K562 (cell line): ENCODE measurements at regions not wholly inside any gene's neighbourhood (a gene's known extent, or its start where the extent isn't known, plus 50 kb on each side); places are given as distances from the start of the nearest gene placed in this dataset.

ENCODE experiments used
- ATAC-seq: fragments of 200-7000 bp; cut with Tn5 transposase; 3 replicates; pipeline ENCODE4 v1.9.1; 2020; ENCODE audit warnings: moderate library complexity
- BruUV-seq: library from RNA; stranded (reverse); fragments of 400-500 nt; replicated peaks from 2 replicates; lab custom pipeline; 2021; lab: Mats Ljungman, UMichigan
- CTCF ChIA-PET: fragments of 300-600 bp; formaldehyde crosslinking; extraction: SDS; loops from one replicate; lab custom pipeline; 2021; ENCODE audit warnings: low intra/inter-chr PET ratio; lab: Yijun Ruan, JAX
- POLR2A ChIA-PET: fragments of 300-600, 350-650 bp; sonication (Branson Sonifier 250); formaldehyde crosslinking; extraction: SDS; loops from one replicate; lab custom pipeline; 2021; ENCODE audit warnings: antibody characterized with exemption, inconsistent platforms; lab: Yijun Ruan, JAX
- DNase-seq, 4 experiments: peaks; one replicate each; pipeline versions ENCODE4 v3.0.0 to v3.0.0-alpha.2; 2011 to 2018; ENCODE audit warnings: low spot score in 3 of 4, mixed read lengths in 3 of 4; ENCODE audit errors: extremely low read depth in 1 of 4
- FAIRE-seq: peaks from 2 replicates; lab custom pipeline; 2011; peaks lifted over from hg19 to GRCh38; lab: Jason Lieb, UNC
- H2AFZ ChIP-seq: 2 replicates; pipeline ENCODE4 v1.6.0; 2011; ENCODE audit warnings: low read depth, low read length, control low read depth, inconsistent platforms
- H3K27ac ChIP-seq: fragments of 200-600 bp; 3 replicates; pipeline ENCODE4 v1.8.0; 2011; ENCODE audit warnings: low read depth, mild to moderate bottlenecking, control low read depth, inconsistent platforms, low read length, moderate library complexity, mixed read lengths; ENCODE audit errors: extremely low read depth
- H3K27me3 ChIP-seq, 2 experiments: fragments of 300-600 bp in 1 of 2; 2 replicates in 1 of 2; 3 replicates in 1 of 2; pipeline versions ENCODE4 v1.6.0 to v1.8.0; 2011; ENCODE audit warnings: inconsistent platforms in 2 of 2, low read length in 2 of 2, mild to moderate bottlenecking in 1 of 2, mixed read lengths in 1 of 2, moderate library complexity in 1 of 2; ENCODE audit not compliant: control insufficient read depth in 2 of 2, insufficient read depth in 2 of 2
- H3K36me3 ChIP-seq: fragments of 300-600 bp; 3 replicates; pipeline ENCODE4 v1.8.0; 2011; ENCODE audit warnings: mild to moderate bottlenecking, low read length, inconsistent platforms; ENCODE audit not compliant: control insufficient read depth, insufficient read depth
- H3K4me1 ChIP-seq, 2 experiments: fragments of 200-600 bp in 1 of 2; replicated peaks in 1 of 2; 2 replicates in 1 of 2; 3 replicates in 1 of 2; pipeline versions ENCODE4 v1.5.1 to v1.8.0; 2011; ENCODE audit warnings: inconsistent platforms in 2 of 2, low read length in 2 of 2, mild to moderate bottlenecking in 1 of 2, mixed read lengths in 1 of 2, moderate library complexity in 1 of 2; ENCODE audit not compliant: control insufficient read depth in 2 of 2, insufficient read depth in 2 of 2
- H3K4me2 ChIP-seq: 2 replicates; pipeline ENCODE4 v1.6.1; 2011; ENCODE audit warnings: low read length, control low read depth, inconsistent platforms, mixed read lengths; ENCODE audit not compliant: insufficient read depth
- H3K4me3 ChIP-seq: fragments of 200-600 bp; sonication (generic), shearing (Covaris generic); 2 replicates; pipeline ENCODE4 v1.5.1; 2016; ENCODE audit warnings: control low read depth, inconsistent platforms
- H3K79me2 ChIP-seq: fragments of 200-600 bp; 3 replicates; pipeline ENCODE4 v1.8.0; 2011; ENCODE audit warnings: low read length, inconsistent platforms; ENCODE audit not compliant: control insufficient read depth, insufficient read depth
- H3K9ac ChIP-seq, 2 experiments: 2 replicates each; pipeline versions ENCODE4 v1.6.0 to v1.6.1; 2011; ENCODE audit warnings: low read depth in 2 of 2, low read length in 2 of 2, control low read depth in 1 of 2, inconsistent platforms in 1 of 2, mild to moderate bottlenecking in 1 of 2, mixed read lengths in 1 of 2; ENCODE audit not compliant: insufficient read depth in 1 of 2
- H3K9me1 ChIP-seq: one replicate; pipeline ENCODE4 v1.6.0; 2011; ENCODE audit warnings: inconsistent platforms, mild to moderate bottlenecking, low read length, moderate library complexity; ENCODE audit not compliant: control insufficient read depth, insufficient read depth
- H3K9me3 ChIP-seq: replicated peaks from 2 replicates; pipeline ENCODE4 v1.5.1; 2011; ENCODE audit warnings: low read depth, low read length, inconsistent platforms; ENCODE audit not compliant: control insufficient read depth, insufficient read depth
- H4K20me1 ChIP-seq: replicated peaks from 2 replicates; pipeline ENCODE4 v1.6.1; 2011; ENCODE audit warnings: low read length, inconsistent platforms, mixed read lengths; ENCODE audit not compliant: control insufficient read depth, insufficient read depth
- CXXC5 ChIP-seq: fragments of 250-450 bp; sonication (Bioruptor Pico); IDR thresholded peaks from 2 replicates; pipeline ENCODE4 v1.8.0; 2022; ENCODE audit warnings: inconsistent platforms, mild to moderate bottlenecking, moderate library complexity
- DIDO1 ChIP-seq: fragments of 450-650 bp; IDR thresholded peaks from 2 replicates; pipeline ENCODE4 v1.6.1; 2016; ENCODE audit warnings: low read depth, missing biosample characterization, missing genetic modification characterization
- EGR1 ChIP-seq: fragments of 450-650 bp; conservative IDR thresholded peaks from 2 replicates; pipeline ENCODE4 v1.6.1; 2017; ENCODE audit warnings: mild to moderate bottlenecking
- EP300 ChIP-seq: IDR thresholded peaks from 2 replicates; pipeline ENCODE4 v1.6.1; 2012; ENCODE audit warnings: low read length, improper control_type of control experiment
- FIP1L1 ChIP-seq: fragments of 200-400 bp; formaldehyde crosslinking; IDR thresholded peaks from 2 replicates; pipeline ENCODE4 v1.6.1; 2018; ENCODE audit warnings: mild to moderate bottlenecking, low read depth, low read length; ENCODE audit not compliant: poor library complexity, severe bottlenecking
- MYC ChIP-seq, 2 experiments: fragments of 250-450 bp in 1 of 2; sonication (Bioruptor Pico) in 1 of 2; IDR thresholded peaks; 2 replicates each; pipeline versions ENCODE4 v1.5.1 to v1.6.1; 2012 to 2021; ENCODE audit warnings: low read depth in 2 of 2, borderline replicate concordance in 1 of 2, improper control_type of control experiment in 1 of 2, low read length in 1 of 2, mild to moderate bottlenecking in 1 of 2, moderate library complexity in 1 of 2
- POU5F1 ChIP-seq: fragments of 150-350 bp; IDR thresholded peaks from 2 replicates; pipeline ENCODE4 v1.6.1; 2014; ENCODE audit warnings: borderline replicate concordance, low read length, low read depth, mild to moderate bottlenecking; ENCODE audit not compliant: partially characterized antibody
- SMARCC2 ChIP-seq: fragments of 450-650 bp; IDR thresholded peaks from 2 replicates; pipeline ENCODE4 v1.6.1; 2017; ENCODE audit warnings: antibody characterized with exemption, moderate library complexity, mild to moderate bottlenecking, low read depth
- SOX6 ChIP-seq: fragments of 450-650 bp; IDR thresholded peaks from 2 replicates; pipeline ENCODE4 v1.6.1; 2014; ENCODE audit warnings: mild to moderate bottlenecking
- SPI1 ChIP-seq: IDR thresholded peaks from 2 replicates; pipeline ENCODE4 v1.6.1; 2011; ENCODE audit warnings: low read depth, low read length, control low read depth, borderline replicate concordance
- SRSF1 ChIP-seq: fragments of 200-400 bp; formaldehyde crosslinking; IDR thresholded peaks from 2 replicates; pipeline ENCODE4 v1.6.1; 2017; ENCODE audit warnings: mild to moderate bottlenecking, low read depth, low read length, moderate library complexity
- XRCC3 ChIP-seq: fragments of 450-650 bp; IDR thresholded peaks from 2 replicates; pipeline ENCODE4 v1.6.1; 2017; ENCODE audit warnings: mild to moderate bottlenecking, moderate library complexity
- ZNF23 ChIP-seq: fragments of 250-450 bp; sonication (Bioruptor Pico); IDR thresholded peaks from 2 replicates; pipeline ENCODE4 v1.4.0; 2020; ENCODE audit warnings: mild to moderate bottlenecking
- ZNF644 ChIP-seq: fragments of 200-800 bp; sonication (Bioruptor generic); IDR thresholded peaks from 2 replicates; pipeline ENCODE4 v1.6.1; 2016; ENCODE audit warnings: low read depth, missing genetic modification characterization, missing compliant biosample characterization
- ZNF717 ChIP-seq: fragments of 250-450 bp; sonication (Bioruptor Pico); IDR thresholded peaks from 2 replicates; pipeline ENCODE4 v1.5.0; 2021
- ZNF785 ChIP-seq: fragments of 250-450 bp; sonication (Bioruptor Pico); IDR thresholded peaks from 2 replicates; pipeline ENCODE4 v1.4.0; 2020; ENCODE audit warnings: mild to moderate bottlenecking
- WGBS: fragments of 100-300 bp; shearing (Covaris generic); methylation state at CpG from one replicate; pipeline ENCODE4 v1.1.6; 2016; ENCODE audit warnings: low coverage, mixed read lengths; ENCODE audit not compliant: insufficient coverage; ENCODE audit errors: missing lambda C conversion rate; 5-methylcytosine and 5-hydroxymethylcytosine counted together
- in situ Hi-C: fragments of 300-500 bp; cut with MboI; formaldehyde crosslinking; loops from 4 replicates; pipeline ENCODE4 v1.15.0; 2018; ENCODE audit warnings: inconsistent platforms, mixed read lengths
- intact Hi-C: fragments of 100-400 bp; cut with micrococcal nuclease; formaldehyde crosslinking; loops from 2 replicates; pipeline ENCODE4 v1.14.2; 2022
- TF ChIP-seq, protein P1 (sequence below): fragments of 250-450 bp; sonication (Bioruptor Pico); IDR thresholded peaks from 2 replicates; pipeline ENCODE4 v1.5.0; 2021
- TF ChIP-seq, protein P2 (sequence below): sonication (generic); formaldehyde crosslinking; IDR thresholded peaks from 2 replicates; pipeline ENCODE4 v1.8.1; 2023; ENCODE audit warnings: mild to moderate bottlenecking, missing genetic modification reagents
- TF ChIP-seq, protein P3 (sequence below): fragments of 200-800 bp; sonication (Bioruptor generic); IDR thresholded peaks from 2 replicates; pipeline ENCODE4 v1.6.1; 2017; ENCODE audit warnings: missing genetic modification characterization, missing compliant biosample characterization
- TF ChIP-seq, protein P4 (sequence below): sonication (generic); IDR thresholded peaks from 2 replicates; pipeline ENCODE4 v1.6.1; 2016

DNA sequence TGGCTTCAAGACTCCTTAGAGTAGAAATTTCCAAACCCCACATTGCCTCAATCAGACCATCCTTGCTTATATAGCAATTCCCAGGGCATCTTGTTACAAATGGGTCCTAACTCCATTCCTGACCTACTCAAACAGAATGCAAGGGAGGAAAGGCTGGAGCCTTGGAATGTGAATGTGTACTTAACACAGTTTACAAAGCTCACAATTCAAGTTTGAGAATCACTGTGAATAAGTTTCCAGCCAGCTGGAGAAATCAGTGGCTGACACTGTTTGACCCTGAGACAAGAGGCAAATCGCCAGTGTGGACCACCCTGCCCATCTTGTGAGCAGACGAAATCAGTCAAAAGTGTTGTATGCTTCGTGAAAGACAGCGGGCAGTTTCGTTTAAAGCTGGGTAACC is 65.5 kb downstream of the SOWAHC start:
- H3K27ac ChIP-seq: no peak overlapping the region
- H3K4me3 ChIP-seq: no peak overlapping the region

More for the DNA sequence above, 65.5 kb downstream of the SOWAHC start:
- no peaks in the 10 kb centered on the region for H3K4me1 ChIP-seq
- H4K20me1 ChIP-seq: no peaks in the 10 kb centered on the region
- H3K27me3 ChIP-seq: peaks cover 5 to 23% of the 10 kb centered on the region in 2 experiments; a peak in 3 of 5 replicates
- ATAC-seq (no peak), FAIRE-seq (no peak), DNase-seq (no peak)
- H3K9me1 ChIP-seq: no peaks in the 10 kb centered on the region
- no peaks in the 10 kb centered on the region for H3K9me3 ChIP-seq
- no peak overlapping the region for H2AFZ ChIP-seq
- H3K9ac ChIP-seq: no peak overlapping the region
- TF ChIP-seq SOX6: no peak
- TF ChIP-seq XRCC3: no peak
- TF ChIP-seq ZNF23: no peak
- no peak for TF ChIP-seq EGR1
- no peak for TF ChIP-seq FIP1L1
- TF ChIP-seq MYC (IDR thresholded peaks at IDR 0.05; ENCODE audit: low read depth, low read length): no peak
- no peak for TF ChIP-seq MYC (CRISPR knock-in tag; IDR thresholded peaks at IDR 0.05; ENCODE audit: borderline replicate concordance, low read depth)
- TF ChIP-seq, protein P1, sequence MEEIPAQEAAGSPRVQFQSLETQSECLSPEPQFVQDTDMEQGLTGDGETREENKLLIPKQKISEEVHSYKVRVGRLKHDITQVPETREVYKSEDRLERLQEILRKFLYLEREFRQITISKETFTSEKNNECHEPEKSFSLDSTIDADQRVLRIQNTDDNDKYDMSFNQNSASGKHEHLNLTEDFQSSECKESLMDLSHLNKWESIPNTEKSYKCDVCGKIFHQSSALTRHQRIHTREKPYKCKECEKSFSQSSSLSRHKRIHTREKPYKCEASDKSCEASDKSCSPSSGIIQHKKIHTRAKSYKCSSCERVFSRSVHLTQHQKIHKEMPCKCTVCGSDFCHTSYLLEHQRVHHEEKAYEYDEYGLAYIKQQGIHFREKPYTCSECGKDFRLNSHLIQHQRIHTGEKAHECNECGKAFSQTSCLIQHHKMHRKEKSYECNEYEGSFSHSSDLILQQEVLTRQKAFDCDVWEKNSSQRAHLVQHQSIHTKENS: no peak
- no peak for TF ChIP-seq SMARCC2
- TF ChIP-seq ZNF644 (tag): no peak
- no peak for TF ChIP-seq SRSF1
- no peak for TF ChIP-seq ZNF785 (CRISPR knock-in tag)
- TF ChIP-seq, protein P2, sequence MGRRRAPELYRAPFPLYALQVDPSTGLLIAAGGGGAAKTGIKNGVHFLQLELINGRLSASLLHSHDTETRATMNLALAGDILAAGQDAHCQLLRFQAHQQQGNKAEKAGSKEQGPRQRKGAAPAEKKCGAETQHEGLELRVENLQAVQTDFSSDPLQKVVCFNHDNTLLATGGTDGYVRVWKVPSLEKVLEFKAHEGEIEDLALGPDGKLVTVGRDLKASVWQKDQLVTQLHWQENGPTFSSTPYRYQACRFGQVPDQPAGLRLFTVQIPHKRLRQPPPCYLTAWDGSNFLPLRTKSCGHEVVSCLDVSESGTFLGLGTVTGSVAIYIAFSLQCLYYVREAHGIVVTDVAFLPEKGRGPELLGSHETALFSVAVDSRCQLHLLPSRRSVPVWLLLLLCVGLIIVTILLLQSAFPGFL (CRISPR knock-in tag): no peak
- no peak for TF ChIP-seq EP300
- no peak for TF ChIP-seq ZNF717 (CRISPR knock-in tag)
- no peak for TF ChIP-seq DIDO1
- TF ChIP-seq CXXC5 (CRISPR knock-in tag): no peak
- TF ChIP-seq SPI1: no peak
- TF ChIP-seq, protein P3, sequence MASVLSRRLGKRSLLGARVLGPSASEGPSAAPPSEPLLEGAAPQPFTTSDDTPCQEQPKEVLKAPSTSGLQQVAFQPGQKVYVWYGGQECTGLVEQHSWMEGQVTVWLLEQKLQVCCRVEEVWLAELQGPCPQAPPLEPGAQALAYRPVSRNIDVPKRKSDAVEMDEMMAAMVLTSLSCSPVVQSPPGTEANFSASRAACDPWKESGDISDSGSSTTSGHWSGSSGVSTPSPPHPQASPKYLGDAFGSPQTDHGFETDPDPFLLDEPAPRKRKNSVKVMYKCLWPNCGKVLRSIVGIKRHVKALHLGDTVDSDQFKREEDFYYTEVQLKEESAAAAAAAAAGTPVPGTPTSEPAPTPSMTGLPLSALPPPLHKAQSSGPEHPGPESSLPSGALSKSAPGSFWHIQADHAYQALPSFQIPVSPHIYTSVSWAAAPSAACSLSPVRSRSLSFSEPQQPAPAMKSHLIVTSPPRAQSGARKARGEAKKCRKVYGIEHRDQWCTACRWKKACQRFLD (CRISPR knock-in tag): no peak
- TF ChIP-seq POU5F1: no peak
- TF ChIP-seq, protein P4, sequence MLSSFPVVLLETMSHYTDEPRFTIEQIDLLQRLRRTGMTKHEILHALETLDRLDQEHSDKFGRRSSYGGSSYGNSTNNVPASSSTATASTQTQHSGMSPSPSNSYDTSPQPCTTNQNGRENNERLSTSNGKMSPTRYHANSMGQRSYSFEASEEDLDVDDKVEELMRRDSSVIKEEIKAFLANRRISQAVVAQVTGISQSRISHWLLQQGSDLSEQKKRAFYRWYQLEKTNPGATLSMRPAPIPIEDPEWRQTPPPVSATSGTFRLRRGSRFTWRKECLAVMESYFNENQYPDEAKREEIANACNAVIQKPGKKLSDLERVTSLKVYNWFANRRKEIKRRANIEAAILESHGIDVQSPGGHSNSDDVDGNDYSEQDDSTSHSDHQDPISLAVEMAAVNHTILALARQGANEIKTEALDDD: no peak
- intact Hi-C loops: no loop called here
- in situ Hi-C loops: no loop called here
- POLR2A ChIA-PET: no interaction called here
- CTCF ChIA-PET: no interaction called here
- no peaks in the 10 kb centered on the region for H3K36me3 ChIP-seq
- no peaks in the 10 kb centered on the region for H3K79me2 ChIP-seq
- no TSS peak for BruUV-seq
- 0% methylated on average over 5 of the region's 5 CpGs for WGBS
- H3K4me2 ChIP-seq: no peak overlapping the region
